ENCODE measurements at regions not wholly inside any gene's neighbourhood (a gene's known extent, or its start where the extent isn't known, plus 50 kb on each side); places are given as distances from the start of the nearest gene placed in this dataset.

DNA sequence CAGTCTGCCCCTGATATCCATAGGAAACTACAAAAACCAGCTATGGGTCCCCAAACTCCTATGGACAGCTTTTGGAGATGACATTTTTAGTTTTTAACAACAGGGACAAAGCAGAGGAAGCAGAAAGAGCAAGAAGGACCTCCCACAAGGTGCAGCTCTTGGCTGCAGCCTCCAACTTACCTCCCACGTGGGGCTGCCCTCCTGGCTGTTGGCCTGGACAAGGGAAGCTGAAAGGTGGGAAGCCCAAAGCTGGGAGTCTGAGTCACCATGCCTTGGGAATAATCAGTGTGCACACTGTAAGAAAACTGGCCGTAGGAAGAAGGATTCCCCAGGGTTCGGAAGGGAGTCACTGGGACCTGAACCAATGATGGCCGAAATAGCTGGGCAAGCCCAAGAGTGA is 51.8 kb upstream of the PAX1 start:
- DNase-seq: no peak

GRCh38 chr20:21643417-21643816 is 62.0 kb upstream of the PAX1 start:
- no peak for DNase-seq

DNA sequence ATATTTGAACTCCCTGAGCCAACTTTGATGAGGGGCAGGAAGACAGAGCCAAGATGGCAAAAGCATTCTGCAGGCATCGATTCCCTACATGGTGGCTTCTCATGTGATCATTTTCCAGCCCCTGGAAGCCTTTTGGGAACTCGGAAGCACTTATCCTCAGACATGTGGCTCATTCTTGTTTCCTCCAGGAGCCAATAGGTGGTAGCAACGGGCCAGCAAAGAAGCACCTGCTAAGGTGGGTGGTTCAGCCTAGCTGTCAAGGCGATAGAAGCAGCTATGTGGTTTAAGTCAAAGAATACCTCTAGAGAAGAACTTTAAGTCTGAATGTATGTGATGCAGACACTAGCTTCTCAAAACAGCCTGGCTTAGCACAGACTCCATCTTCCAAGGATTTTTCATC is 64.9 kb upstream of the PAX1 start:
- peak; percentile 60 for DNase-seq

- no peak for DNase-seq
Measured at GRCh38 chr20:21633829-21634228, 71.6 kb upstream of the PAX1 start.

DNA sequence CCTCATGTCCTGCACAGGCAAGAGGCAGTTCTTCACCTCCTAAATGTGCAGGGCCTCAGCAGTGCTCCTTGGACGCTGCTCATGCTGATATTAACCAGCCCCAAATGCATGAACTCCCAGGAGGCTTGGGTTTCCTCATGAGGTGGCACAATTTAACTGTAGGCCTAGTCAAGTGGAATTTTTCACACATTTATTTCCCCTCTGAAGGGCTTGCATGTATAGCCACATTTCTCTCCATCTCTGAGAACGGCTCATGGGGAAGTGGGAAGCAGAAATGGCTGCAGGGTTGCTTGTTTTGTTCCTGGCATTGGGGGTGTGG is 72.8 kb upstream of the PAX1 start:
- no peak for DNase-seq

DNA sequence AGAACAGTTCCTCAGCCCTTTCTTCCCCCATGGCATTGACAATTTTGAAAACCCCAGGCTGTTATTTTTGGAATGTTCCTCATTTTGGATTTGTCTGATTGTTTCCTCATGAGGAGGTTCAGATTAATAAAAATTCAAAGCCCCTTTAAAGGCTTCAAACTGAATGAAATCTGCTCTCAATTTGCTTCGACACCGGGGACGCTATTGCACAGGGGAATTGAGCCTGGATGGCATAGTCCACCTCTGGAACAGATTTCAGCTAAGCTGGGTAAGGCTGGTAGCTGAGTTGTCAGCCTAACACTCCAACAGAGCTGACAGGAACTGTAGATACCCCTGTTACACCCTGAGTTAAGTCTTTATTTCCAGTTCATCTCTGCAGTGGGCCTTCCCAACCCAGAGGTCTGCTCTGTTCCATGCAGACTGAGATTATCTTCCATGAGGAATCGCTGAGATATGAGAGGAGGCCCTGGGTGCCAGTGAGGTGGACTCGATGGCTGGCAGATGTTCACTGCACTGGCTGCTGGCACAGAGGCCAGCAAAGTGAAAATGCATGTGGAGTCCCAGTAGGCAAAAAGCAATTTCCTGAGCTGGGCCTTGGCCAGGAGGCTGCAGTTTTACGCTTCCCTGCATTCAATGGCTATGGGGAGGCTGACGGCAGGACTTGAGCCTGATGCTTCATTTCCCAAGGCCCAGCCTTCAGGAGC is 73.3 kb upstream of the PAX1 start:
- DNase-seq: no peak

- no peak for DNase-seq
Measured at GRCh38 chr20:21628800-21629199, 76.7 kb upstream of the PAX1 start.

DNA sequence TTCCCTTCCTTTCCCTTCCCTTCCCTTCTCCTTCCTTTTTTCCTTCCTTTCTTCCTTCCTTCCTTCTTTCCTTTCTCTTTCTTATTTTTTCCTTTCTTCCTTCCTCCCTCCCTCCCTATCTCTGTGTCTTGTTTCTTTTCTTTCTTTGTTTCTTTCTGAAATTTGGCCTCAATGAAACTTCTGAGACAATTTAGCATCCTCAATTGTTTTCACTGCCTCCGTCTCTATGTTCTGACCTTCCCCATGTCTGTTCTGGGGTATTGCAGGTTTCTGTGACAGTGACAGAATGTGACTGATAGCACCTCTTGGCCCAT is 81.7 kb upstream of the PAX1 start:
- DNase-seq: no peak

DNA sequence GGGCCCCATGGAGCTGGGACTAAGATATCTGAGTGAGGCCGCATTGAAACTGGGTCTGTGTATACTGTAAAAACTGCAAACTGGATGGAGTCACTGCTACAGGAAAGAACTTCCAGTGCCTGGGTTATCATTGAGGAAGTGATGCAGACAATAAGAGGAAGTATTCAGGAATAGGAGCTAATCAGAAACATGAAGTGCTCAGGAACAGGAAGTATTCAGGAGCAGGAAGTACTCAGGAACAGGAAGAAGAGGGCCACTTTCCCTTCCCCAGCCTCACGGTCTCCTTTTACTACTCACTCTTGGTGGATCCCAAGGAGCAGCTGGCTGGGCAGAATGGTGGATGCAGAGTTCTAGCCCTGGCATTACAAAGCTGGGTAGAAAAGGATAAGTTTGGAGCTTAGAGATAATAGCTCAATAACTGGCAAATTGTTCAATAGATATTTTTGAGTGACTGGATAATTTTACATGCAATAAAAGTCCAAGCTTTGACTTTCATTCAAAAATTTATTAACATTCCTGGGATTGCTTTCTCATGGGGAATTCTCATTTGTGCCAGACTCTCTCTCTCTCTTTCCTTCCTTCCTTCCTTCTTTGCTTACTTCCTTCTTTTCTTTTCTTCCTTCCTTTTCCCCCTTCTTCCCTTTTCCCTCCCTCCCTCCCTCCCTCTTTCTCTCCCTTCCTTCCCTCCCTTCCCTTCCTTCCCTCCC is 82.2 kb upstream of the PAX1 start:
- DNase-seq: no peak

DNA sequence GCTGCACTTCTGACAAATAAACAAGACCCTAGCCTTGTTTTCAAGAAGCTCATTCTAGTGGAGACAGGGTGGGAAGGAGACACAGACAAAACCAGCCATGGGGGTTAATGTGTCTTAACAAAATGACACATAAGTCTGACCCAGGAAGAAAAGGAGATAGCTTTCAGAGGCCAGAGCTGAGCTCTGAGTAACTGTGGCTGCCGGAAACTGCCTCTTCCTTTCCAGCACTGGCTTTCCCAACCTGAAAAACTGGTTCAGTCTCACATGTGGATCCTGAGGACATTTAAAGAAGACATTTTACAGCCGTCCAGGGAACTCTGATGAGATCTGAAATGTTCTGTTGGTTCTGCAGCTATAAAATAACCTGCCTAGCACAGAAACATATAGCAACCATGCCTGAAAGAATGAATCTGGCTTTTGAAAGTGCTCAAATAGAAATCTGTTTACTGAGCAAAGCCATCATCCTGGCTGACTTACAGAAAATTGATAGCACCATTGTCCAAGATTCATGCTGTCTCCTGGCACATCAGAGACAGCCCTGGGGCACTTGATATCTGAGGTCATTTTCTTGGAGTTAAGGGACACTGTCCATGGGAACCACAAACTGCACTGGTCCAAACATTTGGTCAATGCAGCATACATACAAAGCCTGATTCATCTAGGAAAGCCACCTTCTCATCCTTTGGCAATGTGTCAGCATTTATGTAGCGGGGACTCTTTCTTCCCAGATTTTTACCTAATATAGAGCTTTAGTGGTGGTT is 83.2 kb upstream of the PAX1 start:
- no peak for DNase-seq

DNA sequence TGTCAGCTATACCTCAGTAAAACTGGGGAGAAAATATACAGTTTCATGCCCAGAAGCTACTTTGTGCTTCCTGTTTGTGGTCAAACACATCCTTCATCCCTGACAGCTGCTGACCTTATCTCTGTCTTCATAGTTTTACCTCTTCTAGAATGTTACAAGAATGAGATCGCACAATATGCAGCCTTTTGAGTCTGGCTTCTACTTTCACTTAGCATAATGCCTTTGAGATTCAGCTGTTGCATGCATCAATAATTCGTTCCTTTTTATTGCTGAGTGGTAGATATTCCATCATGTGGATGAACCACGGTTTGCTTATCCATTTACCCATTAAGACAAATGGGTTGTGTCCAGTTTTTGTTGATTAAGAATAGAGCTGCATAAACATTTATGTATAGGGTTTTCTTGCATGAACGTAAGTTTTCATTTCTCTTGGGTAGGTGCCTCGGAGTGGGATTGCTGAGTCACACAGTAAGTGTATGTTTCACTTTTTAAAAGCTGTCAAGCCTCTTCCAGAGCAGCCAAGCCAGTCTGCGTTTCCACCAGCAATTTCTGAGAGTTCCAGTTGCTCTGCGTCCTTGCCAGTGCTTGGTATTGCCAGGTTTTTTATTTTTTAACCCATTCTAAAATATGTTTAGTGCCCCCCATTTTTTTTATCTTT is 86.6 kb upstream of the PAX1 start:
- no peak for DNase-seq

GRCh38 chr20:21615617-21616080 is 89.8 kb upstream of the PAX1 start:
- peak; percentile 82 for DNase-seq

GRCh38 chr20:21614980-21615379 is 90.5 kb upstream of the PAX1 start:
- peak; percentile 8 for DNase-seq

GRCh38 chr20:21613512-21613911 is 92.0 kb upstream of the PAX1 start:
- DNase-seq: peak; percentile 95

GRCh38 chr20:21609981-21610380 is 95.5 kb upstream of the PAX1 start:
- no peak for DNase-seq

DNA sequence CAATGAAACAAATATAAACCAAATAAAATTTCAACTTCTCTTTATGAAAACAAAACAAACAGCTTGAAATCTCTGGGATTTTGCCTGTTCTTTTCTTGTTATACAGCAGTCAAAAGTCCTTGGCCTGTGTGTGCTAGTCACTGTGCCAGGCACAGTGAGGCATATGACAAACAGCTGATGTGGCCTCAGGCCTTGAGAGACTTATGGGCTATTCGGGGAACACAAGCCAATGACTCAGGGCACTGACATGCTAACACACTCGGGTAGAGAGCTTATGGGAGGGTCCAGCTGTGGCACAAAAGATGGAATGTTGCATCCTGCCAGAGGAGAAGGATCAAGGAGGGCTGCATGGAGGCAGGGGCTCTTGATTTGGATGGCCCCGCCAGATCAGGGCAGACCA is 95.4 kb upstream of the NKX2-2 start:
- no peak for DNase-seq

DNA sequence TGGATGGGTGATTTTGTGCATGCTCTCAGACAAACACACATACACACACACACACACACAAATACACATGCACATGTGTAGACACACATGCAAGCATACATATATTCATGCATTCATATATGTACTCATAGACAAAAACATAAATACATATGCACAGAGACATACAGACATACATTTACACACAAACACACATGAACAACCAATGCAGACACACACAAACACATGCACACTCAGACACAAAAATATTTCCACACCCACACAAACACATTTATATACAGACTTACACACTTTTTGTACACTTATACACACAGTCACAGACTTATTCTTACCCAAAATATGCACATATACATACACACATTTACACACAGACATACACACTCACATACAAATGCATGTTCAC is 94.9 kb upstream of the NKX2-2 start:
- DNase-seq: no peak

DNA sequence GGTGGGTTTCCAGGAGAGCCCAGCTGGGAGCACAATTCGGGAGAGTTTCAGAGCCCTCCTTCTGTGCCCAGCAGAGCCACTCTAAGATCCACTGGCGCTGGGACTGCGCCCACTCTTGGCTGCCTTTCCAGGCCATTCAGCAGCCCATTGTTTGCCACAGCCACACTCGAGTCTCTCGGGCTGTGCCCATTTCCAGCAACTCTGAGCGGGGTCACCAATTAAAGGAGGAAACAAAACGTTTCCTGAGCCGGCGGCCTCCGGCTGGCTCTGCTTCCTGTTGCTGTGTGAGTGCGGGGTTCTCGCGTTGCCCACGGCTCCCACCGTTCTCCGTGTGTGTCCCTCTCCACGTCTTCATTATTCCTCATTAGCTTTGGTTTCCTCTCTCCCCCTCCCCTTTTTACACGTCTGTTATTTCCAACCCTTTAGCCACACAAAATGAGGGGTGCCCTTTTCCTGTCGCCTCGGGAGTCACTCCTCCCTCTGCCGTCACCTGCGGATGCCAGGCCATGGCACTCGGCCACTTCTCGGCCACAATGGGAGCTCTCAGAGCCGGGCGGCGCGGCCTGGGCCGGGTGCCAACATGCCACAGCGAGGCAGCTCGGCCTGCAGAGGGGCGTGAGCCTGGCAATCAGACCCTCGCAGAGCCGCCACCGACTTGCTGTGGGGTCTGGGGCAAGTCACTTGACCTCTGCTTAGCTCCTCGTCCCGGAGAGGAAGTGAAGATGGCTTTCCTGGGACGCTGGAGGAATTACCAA is 94.3 kb upstream of the NKX2-2 start:
- peak; percentile 91 for DNase-seq

DNA sequence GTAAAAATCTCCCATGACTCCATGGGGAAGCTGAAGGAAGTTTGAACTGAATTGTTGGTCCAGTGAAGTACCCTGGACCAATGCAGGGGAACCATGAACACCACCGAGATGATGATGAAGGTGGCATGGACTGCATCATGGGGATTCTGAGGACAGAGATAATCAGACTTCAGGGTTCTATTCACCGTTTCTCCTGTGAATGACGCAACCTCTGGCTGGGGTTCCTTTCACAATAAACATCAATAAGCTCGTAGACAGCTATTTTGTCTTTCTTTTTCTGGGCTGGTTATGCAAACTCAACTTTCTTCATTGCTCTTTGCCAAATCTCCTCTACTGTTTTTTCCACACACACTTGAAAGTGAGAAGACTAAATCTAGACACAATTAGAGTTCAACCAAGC is 87.9 kb upstream of the NKX2-2 start:
- no peak for DNase-seq

GRCh38 chr20:21586682-21587081 is 72.8 kb upstream of the NKX2-2 start:
- DNase-seq: no peak

DNA sequence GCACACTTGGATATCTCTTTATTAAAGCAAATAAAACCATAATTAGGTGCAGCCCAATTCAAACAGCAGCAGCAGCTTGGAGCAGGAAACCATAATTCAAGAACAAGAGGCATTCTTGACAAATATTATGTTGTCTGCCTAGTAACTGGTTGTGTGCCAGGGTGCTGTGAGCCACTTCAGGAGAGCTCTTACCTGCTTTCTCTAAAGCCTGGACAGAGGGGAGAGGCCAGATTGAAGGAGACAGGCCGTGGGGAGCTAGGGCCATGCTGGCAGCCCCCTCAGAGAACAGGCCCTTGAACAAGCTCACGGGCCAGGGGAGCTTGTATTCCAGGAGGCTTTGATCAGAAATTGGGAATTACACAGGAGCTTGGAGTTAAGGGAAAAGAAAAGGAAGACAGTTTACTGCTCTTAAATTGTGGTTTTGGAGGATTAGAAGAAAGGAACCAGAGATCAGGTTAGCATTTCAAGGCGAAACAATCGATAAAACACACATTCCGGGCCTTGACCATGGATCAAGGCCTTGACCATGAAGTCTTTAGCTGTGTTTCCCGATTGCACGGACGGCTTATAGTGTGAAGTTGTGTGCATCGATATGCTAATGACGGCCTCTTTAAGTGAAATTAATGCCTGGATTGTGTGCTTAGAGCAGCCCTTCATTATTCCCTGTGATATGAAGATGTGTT is 69.8 kb upstream of the NKX2-2 start:
- DNase-seq: peak; percentile 98

DNA sequence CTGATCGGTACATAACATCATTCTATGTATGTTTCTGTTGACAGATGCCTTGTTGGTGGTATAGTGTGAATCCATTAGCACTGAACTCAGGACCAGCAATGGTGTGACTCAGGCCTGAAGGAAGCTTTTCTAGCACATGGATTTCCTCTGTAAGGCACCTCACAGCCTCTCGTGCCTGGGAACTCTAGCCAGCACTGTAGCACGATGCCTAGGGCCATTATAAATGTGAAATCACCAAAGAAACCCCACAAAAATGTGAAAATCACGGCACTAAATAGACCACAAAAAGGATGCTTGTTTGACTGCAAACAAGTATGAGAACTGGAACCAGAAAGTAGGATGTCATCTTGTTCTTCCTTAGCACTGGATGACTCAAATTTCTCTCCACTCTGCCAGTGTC is 63.7 kb upstream of the NKX2-2 start:
- DNase-seq: no peak
